Glutamatergic neuron (in vitro differentiated cells): ENCODE measurements at regions not wholly inside any gene's neighbourhood (a gene's known extent, or its start where the extent isn't known, plus 50 kb on each side); places are given as distances from the start of the nearest gene placed in this dataset.

Experiments used
- DNase-seq: peaks from one replicate; pipeline ENCODE4 v3.0.0; 2022
- H3K27ac Mint-ChIP-seq: one replicate; pipeline ENCODE4 v1.8.0; 2020; ENCODE audit warnings: mild to moderate bottlenecking, mixed read lengths, inconsistent platforms; ENCODE audit not compliant: unreplicated experiment
- H3K27me3 Mint-ChIP-seq: one replicate; pipeline ENCODE4 v1.8.0; 2020; ENCODE audit warnings: mild to moderate bottlenecking, moderate library complexity, mixed read lengths, inconsistent platforms; ENCODE audit not compliant: unreplicated experiment
- H3K36me3 Mint-ChIP-seq: one replicate; pipeline ENCODE4 v1.8.0; 2020; ENCODE audit warnings: mild to moderate bottlenecking, mixed read lengths, inconsistent platforms; ENCODE audit not compliant: unreplicated experiment
- H3K4me1 Mint-ChIP-seq: one replicate; pipeline ENCODE4 v1.8.0; 2020; ENCODE audit warnings: mild to moderate bottlenecking, low read depth, mixed read lengths, inconsistent platforms; ENCODE audit not compliant: unreplicated experiment
- H3K4me3 Mint-ChIP-seq: one replicate; pipeline ENCODE4 v1.8.0; 2020; ENCODE audit warnings: mild to moderate bottlenecking, mixed read lengths, inconsistent platforms; ENCODE audit not compliant: unreplicated experiment
- H3K9me3 Mint-ChIP-seq: one replicate; pipeline ENCODE4 v1.8.0; 2020; ENCODE audit warnings: mild to moderate bottlenecking, moderate library complexity, mixed read lengths, inconsistent platforms; ENCODE audit not compliant: unreplicated experiment
- CTCF ChIP-seq: fragments of 200-600 bp; sonication (generic); IDR thresholded peaks from one replicate; pipeline ENCODE4 v1.5.0; 2021; ENCODE audit not compliant: partially characterized antibody, unreplicated experiment

DNA sequence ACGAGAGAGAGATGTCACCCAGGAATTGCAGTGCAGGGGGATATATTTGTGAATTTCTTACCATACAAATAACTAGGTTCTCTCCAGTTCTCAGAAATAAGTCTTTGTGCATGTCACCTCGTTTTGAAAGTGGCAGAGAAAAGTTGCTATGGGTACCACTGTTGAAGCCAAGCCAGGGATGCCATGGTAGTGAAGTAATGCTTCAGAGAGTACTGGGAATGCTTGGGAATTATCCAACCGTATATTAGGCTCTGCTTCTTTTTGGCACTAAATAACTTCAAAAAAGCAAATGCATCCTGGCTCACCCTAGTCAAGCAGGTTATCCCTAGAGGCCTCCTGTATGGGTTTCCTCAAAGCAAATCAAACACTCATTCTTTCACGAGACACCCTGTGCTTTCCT, 50.7 kb upstream of the DDX18 start:
- H3K4me1 Mint-ChIP-seq = no peaks in the 10 kb centered on the region
- H3K27me3 Mint-ChIP-seq = no peaks in the 10 kb centered on the region
- H3K9me3 Mint-ChIP-seq = no peaks in the 10 kb centered on the region
- no peak overlapping the region for H3K27ac Mint-ChIP-seq
- H3K4me3 Mint-ChIP-seq = no peak overlapping the region
- DNase-seq = no peak
- TF ChIP-seq CTCF = no peak
- H3K36me3 Mint-ChIP-seq = no peaks in the 10 kb centered on the region
